ENCODE measurements at regions not wholly inside any gene's neighbourhood (a gene's known extent, or its start where the extent isn't known, plus 50 kb on each side); places are given as distances from the start of the nearest gene placed in this dataset.

DNA sequence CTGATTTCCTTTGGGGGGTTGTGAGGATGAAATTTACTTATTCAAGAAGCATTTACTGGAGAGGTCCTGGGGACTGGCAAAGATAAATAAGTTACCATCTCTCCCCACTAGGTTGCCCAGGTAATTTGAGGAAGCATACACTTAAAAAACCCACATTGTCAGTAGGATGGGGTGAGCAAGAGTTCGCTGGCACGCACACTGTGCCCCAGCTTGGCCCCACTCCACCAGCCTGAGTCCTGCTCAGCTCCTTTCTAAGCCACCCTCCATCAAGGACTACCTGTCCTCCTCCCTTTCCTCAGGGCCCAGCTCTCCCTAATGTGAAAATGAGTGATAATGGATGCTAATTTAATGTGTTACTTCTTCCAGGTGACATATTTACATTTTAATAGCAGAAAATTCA, 216.5 kb upstream of the PLET1 start:
- TF ChIP-seq FOXP2 (optimal IDR thresholded peaks at IDR 0.05; ENCODE audit: borderline replicate concordance, extremely low read depth, extremely low read length, insufficient read depth): no peak
- TF ChIP-seq, protein P1, sequence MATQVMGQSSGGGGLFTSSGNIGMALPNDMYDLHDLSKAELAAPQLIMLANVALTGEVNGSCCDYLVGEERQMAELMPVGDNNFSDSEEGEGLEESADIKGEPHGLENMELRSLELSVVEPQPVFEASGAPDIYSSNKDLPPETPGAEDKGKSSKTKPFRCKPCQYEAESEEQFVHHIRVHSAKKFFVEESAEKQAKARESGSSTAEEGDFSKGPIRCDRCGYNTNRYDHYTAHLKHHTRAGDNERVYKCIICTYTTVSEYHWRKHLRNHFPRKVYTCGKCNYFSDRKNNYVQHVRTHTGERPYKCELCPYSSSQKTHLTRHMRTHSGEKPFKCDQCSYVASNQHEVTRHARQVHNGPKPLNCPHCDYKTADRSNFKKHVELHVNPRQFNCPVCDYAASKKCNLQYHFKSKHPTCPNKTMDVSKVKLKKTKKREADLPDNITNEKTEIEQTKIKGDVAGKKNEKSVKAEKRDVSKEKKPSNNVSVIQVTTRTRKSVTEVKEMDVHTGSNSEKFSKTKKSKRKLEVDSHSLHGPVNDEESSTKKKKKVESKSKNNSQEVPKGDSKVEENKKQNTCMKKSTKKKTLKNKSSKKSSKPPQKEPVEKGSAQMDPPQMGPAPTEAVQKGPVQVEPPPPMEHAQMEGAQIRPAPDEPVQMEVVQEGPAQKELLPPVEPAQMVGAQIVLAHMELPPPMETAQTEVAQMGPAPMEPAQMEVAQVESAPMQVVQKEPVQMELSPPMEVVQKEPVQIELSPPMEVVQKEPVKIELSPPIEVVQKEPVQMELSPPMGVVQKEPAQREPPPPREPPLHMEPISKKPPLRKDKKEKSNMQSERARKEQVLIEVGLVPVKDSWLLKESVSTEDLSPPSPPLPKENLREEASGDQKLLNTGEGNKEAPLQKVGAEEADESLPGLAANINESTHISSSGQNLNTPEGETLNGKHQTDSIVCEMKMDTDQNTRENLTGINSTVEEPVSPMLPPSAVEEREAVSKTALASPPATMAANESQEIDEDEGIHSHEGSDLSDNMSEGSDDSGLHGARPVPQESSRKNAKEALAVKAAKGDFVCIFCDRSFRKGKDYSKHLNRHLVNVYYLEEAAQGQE (IDR thresholded peaks at IDR 0.05; ENCODE audit: insufficient read depth in 1 of 2, low read depth in 2 of 2, low read length in 2 of 2): no peak
- no peak for TF ChIP-seq POLR2AphosphoS5 (IDR thresholded peaks at IDR 0.05; ENCODE audit: low read depth, low read length)
- TF ChIP-seq SIN3A (IDR thresholded peaks at IDR 0.05; ENCODE audit: borderline replicate concordance, insufficient read depth, low read length): no peak
- no peak for TF ChIP-seq TAF1 (IDR thresholded peaks at IDR 0.05; ENCODE audit: borderline replicate concordance, insufficient read depth, low read length)

DNA sequence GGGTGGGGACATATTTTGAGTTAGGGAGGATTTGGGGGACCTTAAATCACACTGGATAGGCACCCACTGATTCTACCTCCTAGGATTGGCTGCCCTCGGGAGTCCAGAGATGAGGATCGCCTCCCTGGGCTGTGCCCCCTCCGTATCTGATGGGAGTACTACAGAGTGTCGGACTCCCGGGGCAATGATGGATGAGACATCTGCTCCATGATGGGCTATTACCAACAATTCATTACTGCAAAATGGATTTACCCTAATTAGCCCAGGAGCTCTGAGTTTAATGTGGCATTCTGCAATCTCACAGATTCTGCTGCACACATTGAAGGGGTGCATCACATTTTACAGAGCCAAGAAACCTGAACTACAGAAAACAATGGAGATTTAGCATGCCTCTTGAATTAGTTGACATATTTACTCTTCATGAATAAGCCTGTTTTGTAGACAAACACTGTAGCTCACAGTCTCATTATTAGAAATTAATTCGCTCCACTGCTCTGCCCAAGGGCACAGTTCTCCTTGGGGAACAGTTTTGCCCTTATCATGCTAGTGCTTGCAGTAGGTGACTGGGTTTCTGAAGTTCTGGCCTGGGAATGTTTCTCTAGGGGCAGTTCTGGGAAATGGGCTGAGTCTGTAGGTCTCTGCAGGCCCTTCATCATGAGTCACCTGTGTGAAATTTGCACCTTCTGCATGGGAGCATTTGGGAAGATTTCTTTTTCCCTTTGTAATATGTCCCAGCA, 217.1 kb upstream of the PLET1 start:
- TF ChIP-seq, protein P1 (IDR thresholded peaks at IDR 0.05; ENCODE audit: insufficient read depth in 1 of 2, low read depth in 2 of 2, low read length in 2 of 2): no peak

DNA sequence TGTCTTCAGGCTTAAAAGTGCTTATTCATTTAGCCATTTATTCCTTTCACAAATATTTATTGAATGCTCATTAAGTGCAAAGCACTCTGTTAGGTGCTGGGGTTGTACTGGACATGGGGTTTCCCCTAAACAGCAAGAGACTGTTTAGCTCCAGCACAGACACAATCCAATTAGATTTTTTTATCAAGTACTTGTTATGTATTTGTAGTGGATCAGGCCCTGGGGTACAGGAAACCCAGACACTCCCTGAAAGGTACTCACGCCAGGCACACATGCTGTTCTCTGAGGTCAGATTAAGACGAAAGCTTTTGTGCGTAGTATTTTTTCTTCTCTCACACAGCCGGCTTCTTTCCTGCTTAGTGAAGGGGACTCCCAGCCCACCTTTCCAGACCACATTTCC, 218.1 kb upstream of the PLET1 start:
- TF ChIP-seq, protein P1 (IDR thresholded peaks at IDR 0.05; ENCODE audit: insufficient read depth in 1 of 2, low read depth in 2 of 2, low read length in 2 of 2): no peak
- TF ChIP-seq TAF1 (IDR thresholded peaks at IDR 0.05; ENCODE audit: borderline replicate concordance, insufficient read depth, low read length): no peak
- TF ChIP-seq SIN3A (IDR thresholded peaks at IDR 0.05; ENCODE audit: borderline replicate concordance, insufficient read depth, low read length): no peak
- TF ChIP-seq POLR2AphosphoS5 (IDR thresholded peaks at IDR 0.05; ENCODE audit: low read depth, low read length): no peak
- no peak for TF ChIP-seq FOXP2 (optimal IDR thresholded peaks at IDR 0.05; ENCODE audit: borderline replicate concordance, extremely low read depth, extremely low read length, insufficient read depth)

DNA sequence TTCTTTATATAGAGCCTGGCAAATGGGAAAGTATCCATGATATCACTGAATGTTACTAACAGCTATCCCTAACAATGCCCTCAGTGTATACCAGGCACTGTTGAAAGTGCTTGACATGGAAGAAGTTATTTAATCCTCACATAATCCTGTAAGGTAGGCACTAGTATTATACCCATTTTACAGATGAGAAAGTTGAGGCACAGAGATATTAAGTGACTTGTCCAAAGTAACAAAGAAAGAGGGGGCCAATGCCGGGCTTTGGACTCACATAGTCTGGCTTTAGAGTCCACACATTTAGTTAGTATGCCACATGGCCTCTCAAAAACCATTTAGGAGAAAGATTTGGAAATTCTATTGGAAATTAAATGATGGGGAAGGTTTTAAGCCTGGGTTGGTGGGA, 220.8 kb upstream of the PLET1 start:
- TF ChIP-seq TAF1 (IDR thresholded peaks at IDR 0.05; ENCODE audit: borderline replicate concordance, insufficient read depth, low read length) (no peak), SIN3A (IDR thresholded peaks at IDR 0.05; ENCODE audit: borderline replicate concordance, insufficient read depth, low read length) (no peak), POLR2AphosphoS5 (IDR thresholded peaks at IDR 0.05; ENCODE audit: low read depth, low read length) (no peak), FOXP2 (optimal IDR thresholded peaks at IDR 0.05; ENCODE audit: borderline replicate concordance, extremely low read depth, extremely low read length, insufficient read depth) (no peak)
- TF ChIP-seq, protein P1 (IDR thresholded peaks at IDR 0.05; ENCODE audit: insufficient read depth in 1 of 2, low read depth in 2 of 2, low read length in 2 of 2): no peak

DNA sequence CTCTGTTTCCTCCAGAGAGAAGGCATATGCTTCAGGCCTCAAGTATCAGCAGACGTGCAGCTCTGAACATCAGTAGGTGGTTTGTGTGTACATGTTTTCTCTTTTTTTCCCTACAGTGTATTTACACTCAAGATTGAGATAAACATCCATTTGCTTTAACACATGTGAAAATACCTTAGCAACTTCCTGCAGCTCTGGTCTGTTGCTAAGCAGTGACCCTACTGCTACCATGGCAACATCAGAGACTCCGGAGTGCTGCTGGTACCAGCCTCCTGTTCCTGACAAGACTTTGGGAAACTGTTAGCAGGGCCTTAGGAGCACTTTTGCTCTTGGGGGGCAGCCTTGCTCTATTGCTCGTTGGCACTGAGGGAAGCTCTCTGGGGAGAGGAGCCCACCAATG, 221.2 kb upstream of the PLET1 start:
- TF ChIP-seq TAF1 (IDR thresholded peaks at IDR 0.05; ENCODE audit: borderline replicate concordance, insufficient read depth, low read length) (no peak), POLR2AphosphoS5 (IDR thresholded peaks at IDR 0.05; ENCODE audit: low read depth, low read length) (no peak), SIN3A (IDR thresholded peaks at IDR 0.05; ENCODE audit: borderline replicate concordance, insufficient read depth, low read length) (no peak), FOXP2 (optimal IDR thresholded peaks at IDR 0.05; ENCODE audit: borderline replicate concordance, extremely low read depth, extremely low read length, insufficient read depth) (no peak)
- TF ChIP-seq, protein P1 (IDR thresholded peaks at IDR 0.05; ENCODE audit: insufficient read depth in 1 of 2, low read depth in 2 of 2, low read length in 2 of 2): no peak
